Neural cell (in vitro differentiated cells): ENCODE measurements at regions not wholly inside any gene's neighbourhood (a gene's known extent, or its start where the extent isn't known, plus 50 kb on each side); places are given as distances from the start of the nearest gene placed in this dataset.
"Not testable (repeated sequence)": the region's sequence is repeated elsewhere in the genome, so short reads cannot be mapped to it uniquely, and the experiment has no call there.

Experiments
- CTCF ChIP-seq: fragments of 450-650 bp; IDR thresholded peaks from 2 replicates; pipeline ENCODE4 v1.5.1; 2014; ENCODE audit warnings: antibody characterized with exemption, mild to moderate bottlenecking, moderate library complexity; ENCODE audit not compliant: poor library complexity, severe bottlenecking
- EP300 ChIP-seq: fragments of 450-650 bp; conservative IDR thresholded peaks from 2 replicates; pipeline ENCODE4 v1.6.1; 2014; ENCODE audit warnings: antibody characterized with exemption, mild to moderate bottlenecking, moderate library complexity; ENCODE audit not compliant: poor library complexity, severe bottlenecking
- EZH2 ChIP-seq: fragments of 200-600, 300-800 bp; shearing (Covaris generic), sonication (generic); IDR thresholded peaks from 2 replicates; pipeline ENCODE4 v1.6.1; 2014; ENCODE audit warnings: antibody characterized with exemption, low read length, borderline replicate concordance, mild to moderate bottlenecking; ENCODE audit not compliant: insufficient read depth, poor library complexity, severe bottlenecking
- POLR2AphosphoS5 ChIP-seq: IDR thresholded peaks from 2 replicates; pipeline ENCODE4 v1.6.1; 2012
- RAD21 ChIP-seq: fragments of 450-650 bp; conservative IDR thresholded peaks from 2 replicates; pipeline ENCODE4 v1.6.1; 2014; ENCODE audit warnings: antibody characterized with exemption, mild to moderate bottlenecking, moderate library complexity
- REST ChIP-seq: IDR thresholded peaks from 2 replicates; pipeline ENCODE4 v1.6.1; 2012; ENCODE audit warnings: borderline replicate concordance
- SMC3 ChIP-seq: fragments of 450-650 bp; conservative IDR thresholded peaks from 2 replicates; pipeline ENCODE4 v1.6.1; 2014; ENCODE audit warnings: antibody characterized with exemption, mild to moderate bottlenecking, moderate library complexity; ENCODE audit not compliant: poor library complexity
- TAF1 ChIP-seq: IDR thresholded peaks from 2 replicates; pipeline ENCODE4 v1.6.1; 2012; ENCODE audit warnings: low read depth

GRCh38 chr5:108442063-108442651, 60.3 kb upstream of the FBXL17 start:
- TF ChIP-seq TAF1, REST, EZH2, CTCF, POLR2AphosphoS5, SMC3, EP300, RAD21: not testable (repeated sequence)
